ENCODE measurements at regions not wholly inside any gene's neighbourhood (a gene's known extent, or its start where the extent isn't known, plus 50 kb on each side); places are given as distances from the start of the nearest gene placed in this dataset.

GRCh38 chr15:95715906-95716656 lies 614.4 kb upstream of the NR2F2 start:
- Histone ChIP-seq H3K27ac (replicated peaks) (no peak overlapping the region), H3K27me3 (ENCODE audit: insufficient read depth, poor library complexity, severe bottlenecking) (no peaks in the 10 kb centered on the region), H3K4me3 (replicated peaks; ENCODE audit: insufficient read depth, low read length) (no peak overlapping the region)
- TF ChIP-seq GABPA (IDR thresholded peaks at IDR 0.05; ENCODE audit: low read depth), result no peak
- TF ChIP-seq CTCF (IDR thresholded peaks at IDR 0.05; ENCODE audit: insufficient read depth, low read length), result no peak
- no peak for TF ChIP-seq SPI1 (IDR thresholded peaks at IDR 0.05; ENCODE audit: borderline replicate concordance, low read depth)
- TF ChIP-seq REST (IDR thresholded peaks at IDR 0.05; ENCODE audit: insufficient replicate concordance, low read depth), result no peak
- no peak for TF ChIP-seq POLR2AphosphoS5 (IDR thresholded peaks at IDR 0.05; ENCODE audit: low read depth)
- DNase-seq (ENCODE audit: low read depth in 1 of 2, low spot score in 1 of 2), result no peak

- no peak for DNase-seq (ENCODE audit: low read depth in 1 of 2, low spot score in 1 of 2)
- Histone ChIP-seq H3K27ac (replicated peaks) (no peak overlapping the region), H3K27me3 (ENCODE audit: insufficient read depth, poor library complexity, severe bottlenecking) (no peaks in the 10 kb centered on the region), H3K4me3 (replicated peaks; ENCODE audit: insufficient read depth, low read length) (no peak overlapping the region)
- no peak for TF ChIP-seq GABPA (IDR thresholded peaks at IDR 0.05; ENCODE audit: low read depth)
- TF ChIP-seq SPI1 (IDR thresholded peaks at IDR 0.05; ENCODE audit: borderline replicate concordance, low read depth), result no peak
- no peak for TF ChIP-seq POLR2AphosphoS5 (IDR thresholded peaks at IDR 0.05; ENCODE audit: low read depth)
- no peak for TF ChIP-seq CTCF (IDR thresholded peaks at IDR 0.05; ENCODE audit: insufficient read depth, low read length)
- TF ChIP-seq REST (IDR thresholded peaks at IDR 0.05; ENCODE audit: insufficient replicate concordance, low read depth), result no peak
These were observed 613.8 kb upstream of the NR2F2 start for GRCh38 chr15:95716708-95717107.

GRCh38 chr15:95718441-95718840 lies 612.1 kb upstream of the NR2F2 start:
- Histone ChIP-seq H3K27me3 (ENCODE audit: insufficient read depth, poor library complexity, severe bottlenecking) (no peaks in the 10 kb centered on the region), H3K27ac (replicated peaks) (no peak overlapping the region), H3K4me3 (replicated peaks; ENCODE audit: insufficient read depth, low read length) (no peak overlapping the region)
- no peak for DNase-seq (ENCODE audit: low read depth in 1 of 2, low spot score in 1 of 2)
- no peak for TF ChIP-seq CTCF (IDR thresholded peaks at IDR 0.05; ENCODE audit: insufficient read depth, low read length)
- no peak for TF ChIP-seq SPI1 (IDR thresholded peaks at IDR 0.05; ENCODE audit: borderline replicate concordance, low read depth)
- no peak for TF ChIP-seq GABPA (IDR thresholded peaks at IDR 0.05; ENCODE audit: low read depth)
- no peak for TF ChIP-seq REST (IDR thresholded peaks at IDR 0.05; ENCODE audit: insufficient replicate concordance, low read depth)
- no peak for TF ChIP-seq POLR2AphosphoS5 (IDR thresholded peaks at IDR 0.05; ENCODE audit: low read depth)
